H1 (cell line): ENCODE measurements at regions not wholly inside any gene's neighbourhood (a gene's known extent, or its start where the extent isn't known, plus 50 kb on each side); places are given as distances from the start of the nearest gene placed in this dataset.

ENCODE experiments used
- CTCF ChIA-PET: fragments of 300-600 bp; sonication (Branson Sonifier 250); formaldehyde crosslinking; loops from one replicate; lab custom pipeline; 2021; ENCODE audit not compliant: partially characterized antibody; lab: Charles Lee
- POLR2A ChIA-PET: fragments of 300-600 bp; sonication (Branson Sonifier 250); formaldehyde crosslinking; loops from one replicate; lab custom pipeline; 2021; ENCODE audit warnings: inconsistent platforms; ENCODE audit not compliant: partially characterized antibody; lab: Charles Lee
- DNase-seq, 2 experiments: peaks; one replicate each; pipeline versions ENCODE4 v3.0.0 to v3.0.0-alpha.2; 2010 to 2022; ENCODE audit warnings: low spot score in 2 of 2, low read depth in 1 of 2, mixed read lengths in 1 of 2
- FAIRE-seq: peaks from 2 replicates; lab custom pipeline; 2011; peaks lifted over from hg19 to GRCh38; lab: Jason Lieb, UNC
- H2AFZ ChIP-seq: 2 replicates; pipeline ENCODE4 v1.8.1; 2012; ENCODE audit warnings: low read length, inconsistent platforms
- H2AK5ac ChIP-seq: 2 replicates; pipeline ENCODE4 v1.6.1; 2013; ENCODE audit warnings: low read depth, low read length
- H2BK120ac ChIP-seq: replicated peaks from 2 replicates; pipeline ENCODE3; 2013; ENCODE audit warnings: low read depth, low read length, inconsistent platforms
- H2BK12ac ChIP-seq: 2 replicates; pipeline ENCODE4 v1.6.1; 2013; ENCODE audit warnings: low read depth, low read length
- H2BK15ac ChIP-seq: 2 replicates; pipeline ENCODE4 v1.6.1; 2013; ENCODE audit warnings: low read length
- H2BK20ac ChIP-seq: 2 replicates; pipeline ENCODE4 v1.6.1; 2013; ENCODE audit warnings: low read length
- H2BK5ac ChIP-seq: 2 replicates; pipeline ENCODE4 v1.6.1; 2013; ENCODE audit warnings: low read depth, low read length
- H3K14ac ChIP-seq: 2 replicates; pipeline ENCODE4 v1.6.1; 2013; ENCODE audit warnings: inconsistent platforms; ENCODE audit not compliant: insufficient read length
- H3K18ac ChIP-seq: 2 replicates; pipeline ENCODE4 v1.6.1; 2013; ENCODE audit warnings: low read length; ENCODE audit errors: extremely low read depth
- H3K23ac ChIP-seq: 2 replicates; pipeline ENCODE4 v1.6.1; 2013; ENCODE audit warnings: inconsistent platforms; ENCODE audit not compliant: insufficient read length
- H3K23me2 ChIP-seq: 2 replicates; pipeline ENCODE4 v1.6.1; 2013; ENCODE audit warnings: low read depth, low read length
- H3K27ac ChIP-seq: 2 replicates; pipeline ENCODE4 v1.6.1; 2011; ENCODE audit warnings: low read depth, low read length, inconsistent platforms
- H3K27me3 ChIP-seq, 4 experiments: replicated peaks in 1 of 4; 1 replicate in 1 of 4; 2 replicates in 3 of 4; pipeline versions ENCODE4 v1.6.1 to v1.8.1; 2011 to 2013; ENCODE audit warnings: low read length in 3 of 4, mild to moderate bottlenecking in 3 of 4, inconsistent platforms in 2 of 4, mixed read lengths in 2 of 4, moderate library complexity in 1 of 4; ENCODE audit not compliant: control insufficient read depth in 3 of 4, insufficient read depth in 3 of 4; ENCODE audit errors: extremely low read depth in 1 of 4
- H3K36me3 ChIP-seq, 4 experiments: 2 replicates each; pipeline versions ENCODE4 v1.6.1 to v1.8.1; 2011 to 2013; ENCODE audit warnings: mild to moderate bottlenecking in 4 of 4, low read length in 3 of 4, moderate library complexity in 2 of 4, control low read depth in 1 of 4, inconsistent platforms in 1 of 4; ENCODE audit not compliant: insufficient read depth in 4 of 4, control insufficient read depth in 2 of 4
- H3K4ac ChIP-seq: replicated peaks from 2 replicates; pipeline ENCODE3; 2013; ENCODE audit warnings: low read length, low read depth, mixed read lengths, inconsistent platforms; ENCODE audit not compliant: insufficient read length
- H3K4me1 ChIP-seq, 4 experiments: replicated peaks in 1 of 4; 1 replicate in 1 of 4; 2 replicates in 3 of 4; pipeline versions ENCODE4 v1.6.1 to v1.8.1; 2011 to 2013; ENCODE audit warnings: low read length in 3 of 4, inconsistent platforms in 2 of 4, mixed read lengths in 1 of 4; ENCODE audit not compliant: insufficient read depth in 4 of 4, control insufficient read depth in 3 of 4
- H3K4me2 ChIP-seq, 2 experiments: 2 replicates each; pipeline versions ENCODE4 v1.6.1 to v1.8.1; 2011 to 2013; ENCODE audit warnings: low read depth in 2 of 2, low read length in 2 of 2, control low read depth in 1 of 2, inconsistent platforms in 1 of 2, mild to moderate bottlenecking in 1 of 2; ENCODE audit not compliant: insufficient read depth in 1 of 2
- H3K4me3 ChIP-seq, 4 experiments: fragments of 200-600, 300-600 bp in 1 of 4; sonication (generic), shearing (Covaris generic), sonication (Bioruptor Twin) in 1 of 4; 2 replicates each; pipeline versions ENCODE4 v1.5.1 to v1.8.1; 2011 to 2016; ENCODE audit warnings: low read length in 4 of 4, low read depth in 3 of 4, control low read depth in 2 of 4, inconsistent platforms in 2 of 4, mild to moderate bottlenecking in 2 of 4, mixed read lengths in 1 of 4, moderate library complexity in 1 of 4; ENCODE audit not compliant: insufficient read depth in 2 of 4; ENCODE audit errors: extremely low read depth in 1 of 4
- H3K56ac ChIP-seq: replicated peaks from 2 replicates; pipeline ENCODE3; 2013; ENCODE audit warnings: low read depth, mild to moderate bottlenecking, mixed read lengths, low read length, inconsistent platforms; ENCODE audit not compliant: insufficient read length
- H3K79me1 ChIP-seq: 2 replicates; pipeline ENCODE4 v1.6.1; 2013; ENCODE audit warnings: low read depth, low read length, control low read depth
- H3K79me2 ChIP-seq, 2 experiments: 2 replicates each; pipeline versions ENCODE4 v1.6.1 to v1.8.1; 2012 to 2013; ENCODE audit warnings: low read length in 2 of 2, mild to moderate bottlenecking in 2 of 2, inconsistent platforms in 1 of 2; ENCODE audit not compliant: insufficient read depth in 2 of 2, control insufficient read depth in 1 of 2
- H3K9ac ChIP-seq, 4 experiments: replicated peaks in 1 of 4; 1 replicate in 1 of 4; 2 replicates in 3 of 4; pipeline versions ENCODE4 v1.6.1 to v1.8.1; 2011 to 2013; ENCODE audit warnings: low read depth in 3 of 4, low read length in 3 of 4, control low read depth in 2 of 4, mild to moderate bottlenecking in 2 of 4, moderate library complexity in 2 of 4, inconsistent platforms in 1 of 4; ENCODE audit errors: extremely low read depth in 1 of 4
- H3K9me3 ChIP-seq, 2 experiments: 2 replicates each; pipeline versions ENCODE4 v1.6.1 to v1.8.1; 2012 to 2013; ENCODE audit warnings: mild to moderate bottlenecking in 2 of 2, moderate library complexity in 2 of 2, control low read depth in 1 of 2, inconsistent platforms in 1 of 2, low read depth in 1 of 2, low read length in 1 of 2, mixed read lengths in 1 of 2; ENCODE audit not compliant: insufficient read depth in 2 of 2
- H4K20me1 ChIP-seq, 2 experiments: replicated peaks in 1 of 2; 2 replicates each; pipeline versions ENCODE3 to v1.8.1; 2011 to 2013; ENCODE audit warnings: inconsistent platforms in 2 of 2, low read length in 2 of 2, mild to moderate bottlenecking in 1 of 2; ENCODE audit not compliant: insufficient read depth in 2 of 2, control insufficient read depth in 1 of 2
- H4K5ac ChIP-seq: 2 replicates; pipeline ENCODE4 v1.6.1; 2013; ENCODE audit warnings: low read length, low read depth, mixed read lengths, inconsistent platforms; ENCODE audit not compliant: insufficient read length
- H4K8ac ChIP-seq: 2 replicates; pipeline ENCODE4 v1.8.0; 2013; ENCODE audit warnings: mild to moderate bottlenecking, moderate library complexity, low read length, inconsistent platforms; ENCODE audit not compliant: insufficient read depth; ENCODE audit errors: extremely low read depth
- H4K91ac ChIP-seq: replicated peaks from 2 replicates; pipeline ENCODE3; 2013; ENCODE audit warnings: low read length, mixed read lengths, inconsistent platforms; ENCODE audit not compliant: insufficient read length
- BCL11A ChIP-seq, 2 experiments: IDR thresholded peaks; one replicate each; pipeline ENCODE4 v1.6.1; 2011; ENCODE audit warnings: low read depth in 2 of 2, low read length in 2 of 2, mild to moderate bottlenecking in 2 of 2
- HDAC6 ChIP-seq: IDR thresholded peaks from one replicate; pipeline ENCODE4 v1.7.1; 2012; ENCODE audit warnings: low read depth, mild to moderate bottlenecking, inconsistent platforms, low read length, moderate library complexity
- USF2 ChIP-seq: IDR thresholded peaks from 2 replicates; pipeline ENCODE4 v1.6.1; 2011; ENCODE audit warnings: low read length, improper control_type of control experiment
- WGBS, 2 experiments: shearing (Covaris generic) in 1 of 2; methylation state at CpG; one replicate each; pipeline versions ENCODE4 v1.1.6 to v1.1.7; 2013 to 2015; ENCODE audit warnings: low lambda C conversion rate in 2 of 2, mixed read lengths in 2 of 2, inconsistent platforms in 1 of 2, low coverage in 1 of 2, missing lambda C conversion rate in 1 of 2; ENCODE audit not compliant: insufficient replicate concordance in 2 of 2, insufficient coverage in 1 of 2, insufficient read length in 1 of 2; ENCODE audit errors: extremely low coverage in 1 of 2, missing lambda C conversion rate in 1 of 2; 5-methylcytosine and 5-hydroxymethylcytosine counted together

GRCh38 chr3:168995129-168995528 lies 668.4 kb downstream of the MECOM start:
- Histone ChIP-seq H3K79me2 (no peaks in the 10 kb centered on the region), H4K20me1 (no peaks in the 10 kb centered on the region), H3K9me3 (no peaks in the 10 kb centered on the region), H3K23me2 (no peaks in the 10 kb centered on the region), H3K23ac (no peak overlapping the region), H2BK5ac (no peak overlapping the region), H2BK12ac (no peak overlapping the region), H4K91ac (no peak overlapping the region), H2BK120ac (no peak overlapping the region), H3K4me1 (peaks cover 0 to 1% (median 0%) of the 10 kb centered on the region in 4 experiments; a peak in 1 of 7 replicates), H3K27me3 (no peaks in the 10 kb centered on the region), H4K5ac (no peak overlapping the region), H2AK5ac (no peak overlapping the region), H3K4me3 (no peak overlapping the region), H2AFZ (no peak overlapping the region), H3K36me3 (no peaks in the 10 kb centered on the region), H2BK15ac (no peak overlapping the region), H4K8ac (no peak overlapping the region), H3K4ac (no peak overlapping the region), H3K27ac (no peak overlapping the region), H3K18ac (no peak overlapping the region), H3K4me2 (no peak overlapping the region), H3K14ac (no peak overlapping the region), H3K9ac (no peak overlapping the region), H2BK20ac (no peak overlapping the region), H3K79me1 (no peaks in the 10 kb centered on the region), H3K56ac (no peak overlapping the region)
- ChIA-PET CTCF (interaction anchor here (1.0 kb wide), 1 partner anchor 154 kb away, joined by 3 read pairs; no protein-coding TSS in a partner anchor), POLR2A (no interaction called here)
- DNase-seq (no peak), FAIRE-seq (no peak)
- WGBS, 2 experiments, result 89% methylated on average over 6 of the region's 6 CpGs; no CpG with 5 or more reads in 1 of the 2 experiments
- TF ChIP-seq BCL11A (IDR thresholded peaks at IDR 0.05; ENCODE audit: low read depth in 2 of 2, low read length in 2 of 2), result no peak
- no peak for TF ChIP-seq HDAC6
- TF ChIP-seq USF2, result no peak
